ENCODE measurements at regions not wholly inside any gene's neighbourhood (a gene's known extent, or its start where the extent isn't known, plus 50 kb on each side); places are given as distances from the start of the nearest gene placed in this dataset.
A peak's percentile ranks its signal among the peaks of the same experiment; 100 is the strongest.

GRCh38 chrX:81348388-81348787 is 146.5 kb downstream of the SH3BGRL start:
- DNase-seq (ENCODE audit: low read depth): no peak
- no peak for TF ChIP-seq CTCF (IDR thresholded peaks at IDR 0.05; ENCODE audit: low read depth, low read length, missing control alignments)
- no peak overlapping the region for H3K4me3 ChIP-seq (ENCODE audit: low read depth, low read length)

- DNase-seq (ENCODE audit: low read depth): no peak
- H3K4me3 ChIP-seq (ENCODE audit: low read depth, low read length): no peak overlapping the region
- TF ChIP-seq CTCF (IDR thresholded peaks at IDR 0.05; ENCODE audit: low read depth, low read length, missing control alignments): no peak
Measured at GRCh38 chrX:81354954-81355353, 153.1 kb downstream of the SH3BGRL start.

- H3K4me3 ChIP-seq (ENCODE audit: low read depth, low read length): no peak overlapping the region
- DNase-seq (ENCODE audit: low read depth): no peak
- TF ChIP-seq CTCF (IDR thresholded peaks at IDR 0.05; ENCODE audit: low read depth, low read length, missing control alignments): no peak
Measured at GRCh38 chrX:81355436-81355835, 153.5 kb downstream of the SH3BGRL start.

GRCh38 chrX:81367291-81367690 is 165.4 kb downstream of the SH3BGRL start:
- no peak for TF ChIP-seq CTCF (IDR thresholded peaks at IDR 0.05; ENCODE audit: low read depth, low read length, missing control alignments)
- H3K4me3 ChIP-seq (ENCODE audit: low read depth, low read length): no peak overlapping the region
- no peak for DNase-seq (ENCODE audit: low read depth)

GRCh38 chrX:81377329-81377728 is 175.4 kb downstream of the SH3BGRL start:
- no peak for DNase-seq (ENCODE audit: low read depth)
- TF ChIP-seq CTCF (IDR thresholded peaks at IDR 0.05; ENCODE audit: low read depth, low read length, missing control alignments): peak; percentile 29
- H3K4me3 ChIP-seq (ENCODE audit: low read depth, low read length): no peak overlapping the region

- H3K4me3 ChIP-seq (ENCODE audit: low read depth, low read length): no peak overlapping the region
- no peak for DNase-seq (ENCODE audit: low read depth)
- TF ChIP-seq CTCF (IDR thresholded peaks at IDR 0.05; ENCODE audit: low read depth, low read length, missing control alignments): no peak
Measured at GRCh38 chrX:81378560-81378959, 176.7 kb downstream of the SH3BGRL start.

GRCh38 chrX:81390237-81390636 is 188.3 kb downstream of the SH3BGRL start:
- no peak for TF ChIP-seq CTCF (IDR thresholded peaks at IDR 0.05; ENCODE audit: low read depth, low read length, missing control alignments)
- peak; percentile 2 for DNase-seq (ENCODE audit: low read depth)
- no peak overlapping the region for H3K4me3 ChIP-seq (ENCODE audit: low read depth, low read length)

All from GM12864 (cell line).